ENCODE measurements at regions not wholly inside any gene's neighbourhood (a gene's known extent, or its start where the extent isn't known, plus 50 kb on each side); places are given as distances from the start of the nearest gene placed in this dataset.

- 11% methylated on average over 12 of the region's 12 CpGs for WGBS (ENCODE audit: insufficient coverage, insufficient replicate concordance, low lambda C conversion rate, missing lambda C conversion rate)
- H3K4me1 ChIP-seq (ENCODE audit: control insufficient read depth, insufficient read depth, low read length), result peaks cover 28% of the 10 kb centered on the region
- POLR2A ChIA-PET, result interaction anchor here (0.9 kb wide), 1 partner anchor 82 kb away, joined by 4 read pairs; no protein-coding TSS in a partner anchor
- TF ChIP-seq CEBPB (IDR thresholded peaks at IDR 0.05; ENCODE audit: borderline replicate concordance in 1 of 2, low read depth in 2 of 2, low read length in 2 of 2), result 0 out of 4 replicates have a peak, but pooled peaks of 1 of the 2 experiments have one; percentile 29
- TF ChIP-seq SMAD1 (IDR thresholded peaks at IDR 0.05; ENCODE audit: low read depth, partially characterized antibody), result no peak
- peak; percentile 25; the same call in 1 of the 2 replicates for TF ChIP-seq RELB (IDR thresholded peaks at IDR 0.05; ENCODE audit: low read depth)
- peak; percentile 52; the same call in 1 of the 2 replicates for TF ChIP-seq IRF4 (IDR thresholded peaks at IDR 0.05; ENCODE audit: low read depth, low read length)
- 0 out of 2 replicates have a peak, but pooled peaks have one; percentile 17 for TF ChIP-seq CREM (IDR thresholded peaks at IDR 0.05; ENCODE audit: low read depth)
- TF ChIP-seq REST (IDR thresholded peaks at IDR 0.05; ENCODE audit: low read depth, low read length), result no peak
- TF ChIP-seq POU2F2 (IDR thresholded peaks at IDR 0.05; ENCODE audit: borderline replicate concordance, low read depth, low read length), result peak; percentile 44; the same call in 1 of the 3 replicates
- TF ChIP-seq SPI1 (IDR thresholded peaks at IDR 0.05; ENCODE audit: borderline replicate concordance, insufficient read depth, low read depth, low read length), result no peak
- 0 out of 2 replicates have a peak, but pooled peaks have one; percentile 24 for TF ChIP-seq CBFB (IDR thresholded peaks at IDR 0.05; ENCODE audit: low read depth)
- no peak for TF ChIP-seq HDAC2 (IDR thresholded peaks at IDR 0.05)
- TF ChIP-seq ATF3 (IDR thresholded peaks at IDR 0.05; ENCODE audit: borderline replicate concordance, extremely low read depth, low read depth, low read length), result no peak
- peak in 1 of 2 experiments; percentile 20; a peak in 1 of 4 replicates for TF ChIP-seq IKZF2 (IDR thresholded peaks at IDR 0.05)
- TF ChIP-seq JUNB (IDR thresholded peaks at IDR 0.05), result peak; percentile 9; the same call in 1 of the 2 replicates
- no peak for TF ChIP-seq SREBF1 (IDR thresholded peaks at IDR 0.05; ENCODE audit: low read length)
- TF ChIP-seq PAX5 (IDR thresholded peaks at IDR 0.05; ENCODE audit: borderline replicate concordance, low read depth, low read length), result no peak
- no peak for TF ChIP-seq NBN (IDR thresholded peaks at IDR 0.05)
- TF ChIP-seq IKZF1 (conservative IDR thresholded peaks at IDR 0.05), result 0 out of 2 replicates have a peak, but pooled peaks have one; percentile 26
- TF ChIP-seq POLR2A (IDR thresholded peaks at IDR 0.05; ENCODE audit: low read depth, low read length), result peak; percentile 63
- no peak for TF ChIP-seq RBBP5 (conservative IDR thresholded peaks at IDR 0.05)
- TF ChIP-seq DPF2 (IDR thresholded peaks at IDR 0.05), result 0 out of 2 replicates have a peak, but pooled peaks have one; percentile 19
Observed at GRCh38 chr19:16001481-16002312, 52.9 kb downstream of the OR10H4 start.

More at GRCh38 chr19:16001481-16002312, 52.9 kb downstream of the OR10H4 start:
- no peaks in the 10 kb centered on the region for H4K20me1 ChIP-seq (ENCODE audit: control insufficient read depth, insufficient read depth)
- ChIA-PET CTCF (interaction anchor here (0.8 to 1.8 kb wide), 6 partner anchors 9 to 180 kb away, joined by 3 to 5 read pairs (median 4); partner anchors contain the start of gene HSH2D), RAD21 (ENCODE audit: unreplicated experiment) (interaction anchor here (0.8 to 1.3 kb wide), 3 partner anchors 9 to 165 kb away, joined by 3 to 5 read pairs (median 3); no protein-coding TSS in a partner anchor), SMC1A (ENCODE audit: uncharacterized antibody, unreplicated experiment) (interaction anchor here (0.8 to 1.2 kb wide), 5 partner anchors 9 to 569 kb away, joined by 3 to 4 read pairs (median 3); no protein-coding TSS in a partner anchor)
- H3K9me3 ChIP-seq (replicated peaks; ENCODE audit: control insufficient read depth, insufficient read depth, low read length), result no peaks in the 10 kb centered on the region
- no peaks in the 10 kb centered on the region for H3K36me3 ChIP-seq (ENCODE audit: control insufficient read depth in 2 of 2, insufficient read depth in 2 of 2, low read length in 1 of 2)
- in situ Hi-C loops (cut with MboI), result no loop called here
- peak overlapping the region; percentile 50; the same call in 1 of the 2 replicates for H3K9ac ChIP-seq (ENCODE audit: control insufficient read depth, insufficient read depth, low read length)
- H2AFZ ChIP-seq (ENCODE audit: control insufficient read depth, low read depth, low read length), result peak overlapping the region; percentile 90
- ATAC-seq (peak; percentile 97), DNase-seq (ENCODE audit: low read depth, low spot score) (peak; percentile 55), FAIRE-seq (peak; percentile 78)
- H3K27me3 ChIP-seq (replicated peaks in 1 of 2; ENCODE audit: control insufficient read depth in 2 of 2, insufficient read depth in 2 of 2, low read length in 1 of 2), result no peaks in the 10 kb centered on the region
- no peaks in the 10 kb centered on the region for H3K79me2 ChIP-seq (ENCODE audit: control insufficient read depth, insufficient read depth, low read length)
- peak overlapping the region; percentile 67 for H3K27ac ChIP-seq (ENCODE audit: control insufficient read depth, insufficient read depth)
- H3K4me2 ChIP-seq (ENCODE audit: control insufficient read depth, insufficient read depth), result peak overlapping the region; percentile 80
- no TSS peak for BruUV-seq (replicated peaks)
- intact Hi-C loops (cut with micrococcal nuclease; ENCODE audit: unreplicated experiment), result no loop called here
- H3K4me3 ChIP-seq, result peak overlapping the region; percentile 63
